ENCODE measurements at regions not wholly inside any gene's neighbourhood (a gene's known extent, or its start where the extent isn't known, plus 50 kb on each side); places are given as distances from the start of the nearest gene placed in this dataset.

- no peak overlapping the region for H3K27ac Mint-ChIP-seq
- no peaks in the 10 kb centered on the region for H3K27me3 Mint-ChIP-seq
- H3K4me1 Mint-ChIP-seq: no peaks in the 10 kb centered on the region
- DNase-seq (ENCODE audit: low spot score in 2 of 2): no peak
- no peaks in the 10 kb centered on the region for H3K9me3 Mint-ChIP-seq
- no peak for ATAC-seq (ENCODE audit: low read depth)
- H3K36me3 Mint-ChIP-seq: no peaks in the 10 kb centered on the region
- H3K4me3 Mint-ChIP-seq: no peak overlapping the region
These were observed 362.5 kb upstream of the ACVR2A start for GRCh38 chr2:147482111-147482895.

GRCh38 chr2:147479358-147479757 lies 365.5 kb upstream of the ACVR2A start:
- Mint-ChIP-seq H3K9me3 (no peaks in the 10 kb centered on the region), H3K36me3 (no peaks in the 10 kb centered on the region), H3K4me3 (no peak overlapping the region), H3K4me1 (no peaks in the 10 kb centered on the region), H3K27me3 (no peaks in the 10 kb centered on the region), H3K27ac (no peak overlapping the region)
- DNase-seq (ENCODE audit: low spot score in 2 of 2) (no peak), ATAC-seq (ENCODE audit: low read depth) (no peak)

GRCh38 chr2:147473075-147473474 lies 371.8 kb upstream of the ACVR2A start:
- Mint-ChIP-seq H3K9me3 (no peaks in the 10 kb centered on the region), H3K4me3 (no peak overlapping the region), H3K4me1 (no peaks in the 10 kb centered on the region), H3K27me3 (no peaks in the 10 kb centered on the region), H3K27ac (no peak overlapping the region), H3K36me3 (no peaks in the 10 kb centered on the region)
- no peak for DNase-seq (ENCODE audit: low spot score in 2 of 2)
- ATAC-seq (ENCODE audit: low read depth): no peak

GRCh38 chr2:147471126-147471525 lies 373.7 kb upstream of the ACVR2A start:
- no peak overlapping the region for H3K4me3 Mint-ChIP-seq
- ATAC-seq (ENCODE audit: low read depth) (no peak), DNase-seq (ENCODE audit: low spot score in 2 of 2) (no peak)
- H3K27ac Mint-ChIP-seq: no peak overlapping the region
- no peaks in the 10 kb centered on the region for H3K9me3 Mint-ChIP-seq
- no peaks in the 10 kb centered on the region for H3K4me1 Mint-ChIP-seq
- H3K36me3 Mint-ChIP-seq: no peaks in the 10 kb centered on the region
- peaks cover 2% of the 10 kb centered on the region for H3K27me3 Mint-ChIP-seq

- H3K4me3 Mint-ChIP-seq: no peak overlapping the region
- ATAC-seq (ENCODE audit: low read depth): no peak
- H3K9me3 Mint-ChIP-seq: no peaks in the 10 kb centered on the region
- DNase-seq (ENCODE audit: low spot score in 2 of 2): no peak
- H3K36me3 Mint-ChIP-seq: no peaks in the 10 kb centered on the region
- H3K27ac Mint-ChIP-seq: no peak overlapping the region
- H3K4me1 Mint-ChIP-seq: no peaks in the 10 kb centered on the region
- H3K27me3 Mint-ChIP-seq: peaks cover 2% of the 10 kb centered on the region
These were observed 375.4 kb upstream of the ACVR2A start for GRCh38 chr2:147469471-147469870.

- no peak overlapping the region for H3K27ac Mint-ChIP-seq
- no peaks in the 10 kb centered on the region for H3K36me3 Mint-ChIP-seq
- H3K9me3 Mint-ChIP-seq: no peaks in the 10 kb centered on the region
- peaks cover 2% of the 10 kb centered on the region for H3K27me3 Mint-ChIP-seq
- DNase-seq (ENCODE audit: low spot score in 2 of 2) (no peak), ATAC-seq (ENCODE audit: low read depth) (no peak)
- H3K4me1 Mint-ChIP-seq: no peaks in the 10 kb centered on the region
- no peak overlapping the region for H3K4me3 Mint-ChIP-seq
These were observed 375.9 kb upstream of the ACVR2A start for GRCh38 chr2:147468963-147469362.

- H3K9me3 Mint-ChIP-seq: no peaks in the 10 kb centered on the region
- ATAC-seq (ENCODE audit: low read depth) (no peak), DNase-seq (ENCODE audit: low spot score in 2 of 2) (no peak)
These were observed 376.5 kb upstream of the ACVR2A start for GRCh38 chr2:147468349-147468748.

GRCh38 chr2:147467441-147467840 lies 377.4 kb upstream of the ACVR2A start:
- Mint-ChIP-seq H3K27ac (no peak overlapping the region), H3K4me1 (no peaks in the 10 kb centered on the region), H3K4me3 (no peak overlapping the region), H3K9me3 (no peaks in the 10 kb centered on the region), H3K27me3 (peaks cover 2% of the 10 kb centered on the region), H3K36me3 (no peaks in the 10 kb centered on the region)
- DNase-seq (ENCODE audit: low spot score in 2 of 2) (no peak), ATAC-seq (ENCODE audit: low read depth) (no peak)

More at GRCh38 chr2:147468349-147468748, 376.5 kb upstream of the ACVR2A start:
- no peak overlapping the region for H3K27ac Mint-ChIP-seq
- peaks cover 2% of the 10 kb centered on the region for H3K27me3 Mint-ChIP-seq
- no peaks in the 10 kb centered on the region for H3K36me3 Mint-ChIP-seq
- no peaks in the 10 kb centered on the region for H3K4me1 Mint-ChIP-seq
- H3K4me3 Mint-ChIP-seq: no peak overlapping the region

GRCh38 chr2:147464737-147465357 lies 380.0 kb upstream of the ACVR2A start:
- Mint-ChIP-seq H3K9me3 (no peaks in the 10 kb centered on the region), H3K36me3 (no peaks in the 10 kb centered on the region), H3K4me3 (no peak overlapping the region), H3K27me3 (peaks cover 7% of the 10 kb centered on the region), H3K27ac (no peak overlapping the region), H3K4me1 (no peaks in the 10 kb centered on the region)
- ATAC-seq (ENCODE audit: low read depth) (no peak), DNase-seq (ENCODE audit: low spot score in 2 of 2) (no peak)

GRCh38 chr2:147463881-147464520 lies 380.8 kb upstream of the ACVR2A start:
- H3K4me3 Mint-ChIP-seq: no peak overlapping the region
- ATAC-seq (ENCODE audit: low read depth): no peak
- H3K36me3 Mint-ChIP-seq: no peaks in the 10 kb centered on the region
- H3K27ac Mint-ChIP-seq: no peak overlapping the region
- H3K4me1 Mint-ChIP-seq: no peaks in the 10 kb centered on the region
- DNase-seq (ENCODE audit: low spot score in 2 of 2): no peak
- peaks cover 7% of the 10 kb centered on the region for H3K27me3 Mint-ChIP-seq
- no peaks in the 10 kb centered on the region for H3K9me3 Mint-ChIP-seq

GRCh38 chr2:147460155-147460554 lies 384.7 kb upstream of the ACVR2A start:
- H3K9me3 Mint-ChIP-seq: no peaks in the 10 kb centered on the region
- no peaks in the 10 kb centered on the region for H3K36me3 Mint-ChIP-seq
- peaks cover 5% of the 10 kb centered on the region for H3K27me3 Mint-ChIP-seq
- H3K4me3 Mint-ChIP-seq: no peak overlapping the region
- H3K4me1 Mint-ChIP-seq: no peaks in the 10 kb centered on the region
- ATAC-seq (ENCODE audit: low read depth) (no peak), DNase-seq (ENCODE audit: low spot score in 2 of 2) (no peak)
- no peak overlapping the region for H3K27ac Mint-ChIP-seq

- Mint-ChIP-seq H3K27me3 (peaks cover under 1% of the 10 kb centered on the region), H3K4me3 (no peak overlapping the region), H3K36me3 (no peaks in the 10 kb centered on the region), H3K27ac (no peak overlapping the region), H3K9me3 (no peaks in the 10 kb centered on the region), H3K4me1 (no peaks in the 10 kb centered on the region)
- ATAC-seq (ENCODE audit: low read depth) (no peak), DNase-seq (ENCODE audit: low spot score in 2 of 2) (no peak)
These were observed 388.1 kb upstream of the ACVR2A start for GRCh38 chr2:147456779-147457178.

- Mint-ChIP-seq H3K36me3 (no peaks in the 10 kb centered on the region), H3K27ac (no peak overlapping the region), H3K4me3 (no peak overlapping the region), H3K9me3 (no peaks in the 10 kb centered on the region), H3K27me3 (no peaks in the 10 kb centered on the region), H3K4me1 (no peaks in the 10 kb centered on the region)
- DNase-seq (ENCODE audit: low spot score in 2 of 2) (no peak), ATAC-seq (ENCODE audit: low read depth) (no peak)
These were observed 392.8 kb upstream of the ACVR2A start for GRCh38 chr2:147451902-147452515.

Measured in memory B cell (primary cell).